Hepatocyte (in vitro differentiated cells): ENCODE measurements at regions not wholly inside any gene's neighbourhood (a gene's known extent, or its start where the extent isn't known, plus 50 kb on each side); places are given as distances from the start of the nearest gene placed in this dataset.

ENCODE experiments used
- DNase-seq: peaks from one replicate; pipeline ENCODE4 v3.0.0-alpha.2; 2016; ENCODE audit warnings: low spot score
- H2AFZ ChIP-seq: fragments of 200-600 bp; sonication (generic); 2 replicates; pipeline ENCODE4 v1.6.0; 2016; ENCODE audit warnings: antibody characterized with exemption, mild to moderate bottlenecking
- H3K27ac ChIP-seq: fragments of 200-600 bp; sonication (generic); 2 replicates; pipeline ENCODE4 v1.5.1; 2016; ENCODE audit warnings: mild to moderate bottlenecking
- H3K27me3 ChIP-seq: fragments of 200-600 bp; sonication (generic); 2 replicates; pipeline ENCODE4 v1.6.1; 2016
- H3K36me3 ChIP-seq: fragments of 200-600 bp; sonication (generic); replicated peaks from 2 replicates; pipeline ENCODE4 v1.5.1; 2016; ENCODE audit warnings: low read depth; ENCODE audit not compliant: insufficient read depth
- H3K4me1 ChIP-seq: fragments of 200-600 bp; sonication (generic); 2 replicates; pipeline ENCODE4 v1.5.1; 2016; ENCODE audit warnings: mild to moderate bottlenecking, moderate library complexity; ENCODE audit not compliant: insufficient read depth
- H3K4me2 ChIP-seq: fragments of 200-600 bp; sonication (generic); 2 replicates; pipeline ENCODE4 v1.6.0; 2016
- H3K4me3 ChIP-seq: fragments of 200-600 bp; sonication (generic); 2 replicates; pipeline ENCODE4 v1.5.1; 2016; ENCODE audit warnings: mild to moderate bottlenecking
- H3K79me2 ChIP-seq: fragments of 200-600 bp; sonication (generic); 2 replicates; pipeline ENCODE4 v1.6.0; 2017; ENCODE audit warnings: mild to moderate bottlenecking
- H3K9me2 ChIP-seq: fragments of 200-600 bp; sonication (generic); replicated peaks from 2 replicates; pipeline ENCODE4 v1.6.0; 2017; ENCODE audit warnings: mild to moderate bottlenecking; ENCODE audit not compliant: insufficient read depth
- H3K9me3 ChIP-seq: fragments of 200-600 bp; sonication (generic); 2 replicates; pipeline ENCODE4 v1.5.1; 2016; ENCODE audit warnings: low read depth, mild to moderate bottlenecking
- H4K20me1 ChIP-seq: fragments of 200-600 bp; sonication (generic); 2 replicates; pipeline ENCODE4 v1.6.0; 2016; ENCODE audit warnings: mild to moderate bottlenecking; ENCODE audit not compliant: insufficient read depth, poor library complexity, severe bottlenecking
- CTCF ChIP-seq: fragments of 200-600 bp; sonication (generic); IDR thresholded peaks from 2 replicates; pipeline ENCODE4 v1.5.1; 2016; ENCODE audit warnings: antibody characterized with exemption, mild to moderate bottlenecking; ENCODE audit not compliant: poor library complexity
- EZH2 ChIP-seq: fragments of 200-600 bp; sonication (generic); IDR thresholded peaks from 2 replicates; pipeline ENCODE4 v1.6.1; 2016; ENCODE audit warnings: antibody characterized with exemption, mild to moderate bottlenecking, borderline replicate concordance
- EZH2phosphoT487 ChIP-seq: fragments of 200-600 bp; sonication (generic); IDR thresholded peaks from one replicate; pipeline ENCODE4 v1.6.1; 2018; ENCODE audit warnings: antibody characterized with exemption, mild to moderate bottlenecking, low read depth, moderate library complexity; ENCODE audit not compliant: unreplicated experiment, severe bottlenecking
- WGBS: methylation state at CpG from one replicate; pipeline ENCODE4 v1.1.6; 2016; ENCODE audit warnings: low lambda C conversion rate; ENCODE audit errors: missing lambda C conversion rate; 5-methylcytosine and 5-hydroxymethylcytosine counted together

DNA sequence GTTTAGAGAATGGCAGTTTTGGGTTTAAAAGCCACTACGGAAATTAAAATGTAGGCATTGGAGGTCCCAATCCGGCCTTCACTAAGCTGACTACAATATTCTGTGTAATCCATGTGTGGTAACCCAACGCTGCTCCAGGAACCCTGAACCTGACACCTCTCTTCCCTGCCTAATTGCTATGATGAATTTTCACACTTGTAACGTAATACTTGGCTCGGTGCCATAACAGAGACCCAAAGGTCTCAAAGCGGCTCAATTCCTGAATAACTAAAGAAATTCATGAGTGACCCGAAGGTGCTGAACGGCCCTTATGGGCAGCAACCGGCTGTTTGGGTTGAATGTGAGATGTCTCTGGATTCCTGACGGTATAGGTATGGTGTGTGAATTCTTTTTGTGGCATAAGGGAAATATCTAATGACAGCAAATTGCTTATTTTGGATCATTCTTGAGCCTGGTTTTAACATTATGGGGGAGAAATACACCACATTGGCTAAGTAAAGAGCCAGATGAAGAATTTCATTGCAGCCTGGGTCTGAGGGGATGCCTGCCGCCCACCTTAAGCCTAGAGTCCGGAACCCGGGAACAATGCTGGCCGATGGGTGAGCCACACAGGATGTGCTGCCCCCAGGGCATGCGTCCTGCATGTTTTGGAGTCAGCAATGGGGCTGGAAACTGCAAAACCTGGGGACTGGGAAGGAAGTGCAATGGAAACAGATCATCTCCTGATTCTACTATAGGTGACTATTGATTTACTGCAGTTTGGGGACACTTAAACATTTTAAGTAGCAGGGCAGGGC, 69.7 kb upstream of the FZD8 start:
- Histone ChIP-seq H3K9me3 (no peaks in the 10 kb centered on the region), H3K27me3 (no peaks in the 10 kb centered on the region), H3K27ac (no peak overlapping the region), H3K4me1 (no peaks in the 10 kb centered on the region), H4K20me1 (no peaks in the 10 kb centered on the region), H2AFZ (no peak overlapping the region), H3K9me2 (no peaks in the 10 kb centered on the region), H3K79me2 (no peaks in the 10 kb centered on the region), H3K4me3 (no peak overlapping the region), H3K36me3 (no peaks in the 10 kb centered on the region), H3K4me2 (no peak overlapping the region)
- TF ChIP-seq EZH2phosphoT487 (no peak), EZH2 (no peak), CTCF (no peak)
- 73% methylated on average over 15 of the region's 15 CpGs for WGBS
- DNase-seq: no peak

GRCh38 chr10:35707642-35708425, 65.7 kb upstream of the FZD8 start:
- H3K4me2 ChIP-seq: no peak overlapping the region
- 86% methylated on average over 2 of the region's 2 CpGs for WGBS
- no peaks in the 10 kb centered on the region for H3K27me3 ChIP-seq
- no peaks in the 10 kb centered on the region for H3K4me1 ChIP-seq
- no peak overlapping the region for H3K27ac ChIP-seq
- H2AFZ ChIP-seq: no peak overlapping the region
- no peak for DNase-seq
- no peaks in the 10 kb centered on the region for H3K9me3 ChIP-seq
- no peak overlapping the region for H3K4me3 ChIP-seq
- no peaks in the 10 kb centered on the region for H3K79me2 ChIP-seq
- no peaks in the 10 kb centered on the region for H3K36me3 ChIP-seq
- no peaks in the 10 kb centered on the region for H4K20me1 ChIP-seq
- no peaks in the 10 kb centered on the region for H3K9me2 ChIP-seq
- TF ChIP-seq EZH2phosphoT487 (no peak), CTCF (no peak), EZH2 (no peak)

DNA sequence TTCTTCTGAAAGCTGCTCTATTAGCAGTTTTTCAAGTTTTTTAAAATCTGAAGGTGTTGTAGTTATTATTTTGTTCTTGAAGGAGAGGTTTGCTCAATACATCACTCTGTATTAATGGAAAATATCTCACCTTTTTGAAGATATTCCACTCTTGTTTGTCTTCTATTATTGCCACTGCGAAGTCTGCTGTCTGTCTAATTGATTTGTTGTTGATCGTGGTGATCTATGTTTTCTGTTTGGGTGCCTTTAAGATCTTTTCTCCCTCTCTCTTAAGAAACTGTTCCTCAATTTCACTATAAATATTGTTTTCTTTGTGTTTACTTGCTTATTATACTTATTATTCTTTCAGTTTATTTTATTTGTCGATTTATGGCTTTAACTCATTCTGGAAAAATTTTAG, 64.9 kb upstream of the FZD8 start:
- Histone ChIP-seq H2AFZ (no peak overlapping the region), H4K20me1 (no peaks in the 10 kb centered on the region), H3K36me3 (no peaks in the 10 kb centered on the region), H3K4me1 (no peaks in the 10 kb centered on the region), H3K9me2 (no peaks in the 10 kb centered on the region), H3K4me2 (no peak overlapping the region), H3K27me3 (no peaks in the 10 kb centered on the region), H3K4me3 (no peak overlapping the region), H3K27ac (no peak overlapping the region), H3K9me3 (no peaks in the 10 kb centered on the region), H3K79me2 (no peaks in the 10 kb centered on the region)
- no peak for TF ChIP-seq CTCF
- TF ChIP-seq EZH2phosphoT487: no peak
- no peak for TF ChIP-seq EZH2
- WGBS: 95% methylated on average over 3 of the region's 3 CpGs
- no peak for DNase-seq
